ENCODE measurements at regions not wholly inside any gene's neighbourhood (a gene's known extent, or its start where the extent isn't known, plus 50 kb on each side); places are given as distances from the start of the nearest gene placed in this dataset.

- no peak for DNase-seq
- TF ChIP-seq CTCF (IDR thresholded peaks at IDR 0.05; ENCODE audit: low read depth, low read length): no peak
- Histone ChIP-seq H3K36me3 (no peaks in the 10 kb centered on the region), H3K9me3 (no peaks in the 10 kb centered on the region), H3K4me1 (no peaks in the 10 kb centered on the region), H3K4me3 (ENCODE audit: low read depth, low read length) (no peak overlapping the region), H3K27me3 (no peaks in the 10 kb centered on the region)
Observed at GRCh38 chr9:30178610-30179009, 2205.8 kb upstream of the ACO1 start.

- H3K4me1 ChIP-seq: no peaks in the 10 kb centered on the region
- no peaks in the 10 kb centered on the region for H3K36me3 ChIP-seq
- DNase-seq: no peak
- H3K27me3 ChIP-seq: no peaks in the 10 kb centered on the region
- no peak for TF ChIP-seq CTCF (IDR thresholded peaks at IDR 0.05; ENCODE audit: low read depth, low read length)
- H3K9me3 ChIP-seq: no peaks in the 10 kb centered on the region
- no peak overlapping the region for H3K4me3 ChIP-seq (ENCODE audit: low read depth, low read length)
Observed at GRCh38 chr9:30193421-30193820, 2191.0 kb upstream of the ACO1 start.

DNA sequence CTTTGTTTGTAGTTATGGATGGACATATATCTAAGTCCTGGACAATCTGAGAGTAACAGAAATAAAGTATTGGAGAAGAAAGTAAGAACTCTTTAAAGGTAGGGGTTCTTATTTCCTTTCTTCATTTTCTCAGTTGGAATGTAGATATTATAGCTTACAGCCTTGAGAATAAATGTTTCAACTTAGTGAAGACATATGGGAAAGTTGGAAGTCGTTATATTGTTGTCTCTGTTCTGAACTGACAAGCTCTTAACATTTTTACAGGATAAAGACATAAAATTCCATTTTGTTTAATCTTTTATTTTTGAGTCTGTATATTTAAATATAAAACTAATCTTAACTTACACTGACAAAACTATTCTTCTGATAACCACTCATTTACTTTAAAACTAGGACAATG lies 2187.5 kb upstream of the ACO1 start:
- Histone ChIP-seq H3K27me3 (no peaks in the 10 kb centered on the region), H3K4me1 (no peaks in the 10 kb centered on the region), H3K9me3 (no peaks in the 10 kb centered on the region), H3K36me3 (no peaks in the 10 kb centered on the region), H3K4me3 (ENCODE audit: low read depth, low read length) (no peak overlapping the region)
- no peak for DNase-seq
- no peak for TF ChIP-seq CTCF (IDR thresholded peaks at IDR 0.05; ENCODE audit: low read depth, low read length)

- no peaks in the 10 kb centered on the region for H3K27me3 ChIP-seq
- no peak overlapping the region for H3K4me3 ChIP-seq (ENCODE audit: low read depth, low read length)
- no peaks in the 10 kb centered on the region for H3K4me1 ChIP-seq
- H3K9me3 ChIP-seq: no peaks in the 10 kb centered on the region
- no peaks in the 10 kb centered on the region for H3K36me3 ChIP-seq
- DNase-seq: no peak
- TF ChIP-seq CTCF (IDR thresholded peaks at IDR 0.05; ENCODE audit: low read depth, low read length): no peak
Observed at GRCh38 chr9:30197453-30197852, 2187.0 kb upstream of the ACO1 start.

GRCh38 chr9:30197954-30198353 lies 2186.5 kb upstream of the ACO1 start:
- TF ChIP-seq CTCF (IDR thresholded peaks at IDR 0.05; ENCODE audit: low read depth, low read length): no peak
- no peak overlapping the region for H3K4me3 ChIP-seq (ENCODE audit: low read depth, low read length)
- no peaks in the 10 kb centered on the region for H3K4me1 ChIP-seq
- no peaks in the 10 kb centered on the region for H3K9me3 ChIP-seq
- no peak for DNase-seq
- no peaks in the 10 kb centered on the region for H3K36me3 ChIP-seq
- H3K27me3 ChIP-seq: no peaks in the 10 kb centered on the region

DNA sequence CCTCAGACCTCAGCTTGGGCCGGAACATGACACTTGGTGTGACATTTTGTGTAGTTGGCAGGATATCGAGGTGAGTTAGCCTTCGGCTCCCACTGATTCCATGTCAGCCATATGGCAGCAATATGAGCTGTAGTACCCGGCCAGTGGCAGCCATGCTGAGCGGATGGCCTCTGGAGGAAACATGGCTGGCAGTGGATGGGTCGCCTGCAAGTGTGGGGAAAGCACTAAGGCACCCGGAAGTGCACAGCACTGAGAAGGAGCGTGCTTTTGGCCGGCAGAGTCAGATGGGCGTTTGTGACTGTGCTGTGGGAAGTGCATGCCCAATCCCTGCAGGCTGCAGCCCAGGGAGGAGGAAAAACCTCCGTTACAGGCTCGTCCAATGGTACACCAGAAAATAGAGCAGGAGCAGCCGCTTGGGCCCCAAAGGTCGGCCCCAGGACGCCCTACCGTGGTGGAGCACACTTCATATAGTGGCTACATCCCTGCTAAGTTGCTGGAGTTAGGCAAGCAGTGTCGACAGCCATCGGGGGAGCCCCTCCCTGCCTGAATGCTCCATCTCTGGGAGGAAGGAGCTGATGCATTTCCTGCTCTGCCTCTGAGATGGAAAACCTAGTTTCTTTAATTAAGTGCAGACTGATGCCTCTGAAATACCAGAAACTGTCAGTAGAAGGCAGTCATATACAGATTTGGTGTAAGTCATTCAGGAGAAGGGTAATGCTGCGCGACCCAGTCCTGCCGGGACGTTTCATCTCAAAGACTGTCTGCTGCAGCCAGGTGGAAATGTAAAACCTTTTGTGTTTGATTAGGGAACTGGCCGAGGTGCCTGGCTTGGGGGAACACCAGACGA lies 2185.8 kb upstream of the ACO1 start:
- no peak for DNase-seq

More for the DNA sequence above, 2185.8 kb upstream of the ACO1 start:
- H3K9me3 ChIP-seq: no peaks in the 10 kb centered on the region
- 0 out of 2 replicates have a peak, but pooled peaks have one; percentile 1 for TF ChIP-seq CTCF (IDR thresholded peaks at IDR 0.05; ENCODE audit: low read depth, low read length)
- no peaks in the 10 kb centered on the region for H3K36me3 ChIP-seq
- H3K4me1 ChIP-seq: no peaks in the 10 kb centered on the region
- no peak overlapping the region for H3K4me3 ChIP-seq (ENCODE audit: low read depth, low read length)
- H3K27me3 ChIP-seq: no peaks in the 10 kb centered on the region
